ENCODE measurements at regions not wholly inside any gene's neighbourhood (a gene's known extent, or its start where the extent isn't known, plus 50 kb on each side); places are given as distances from the start of the nearest gene placed in this dataset.

- TF ChIP-seq FOXP2 (optimal IDR thresholded peaks at IDR 0.05; ENCODE audit: borderline replicate concordance, extremely low read depth, extremely low read length, insufficient read depth) (no peak), TAF1 (IDR thresholded peaks at IDR 0.05; ENCODE audit: borderline replicate concordance, insufficient read depth, low read length) (no peak), REST (IDR thresholded peaks at IDR 0.05; ENCODE audit: insufficient read depth in 1 of 2, low read depth in 2 of 2, low read length in 2 of 2) (no peak), SIN3A (IDR thresholded peaks at IDR 0.05; ENCODE audit: borderline replicate concordance, insufficient read depth, low read length) (no peak), POLR2AphosphoS5 (IDR thresholded peaks at IDR 0.05; ENCODE audit: low read depth, low read length) (no peak)
These were observed 75.6 kb upstream of the ZFP42 start for GRCh38 chr4:187919966-187920365.

- TF ChIP-seq REST (IDR thresholded peaks at IDR 0.05; ENCODE audit: insufficient read depth in 1 of 2, low read depth in 2 of 2, low read length in 2 of 2) (no peak), POLR2AphosphoS5 (IDR thresholded peaks at IDR 0.05; ENCODE audit: low read depth, low read length) (no peak)
These were observed 73.5 kb upstream of the ZFP42 start for GRCh38 chr4:187921946-187922623.

- no peak for TF ChIP-seq REST (IDR thresholded peaks at IDR 0.05; ENCODE audit: insufficient read depth in 1 of 2, low read depth in 2 of 2, low read length in 2 of 2)
- no peak for TF ChIP-seq SIN3A (IDR thresholded peaks at IDR 0.05; ENCODE audit: borderline replicate concordance, insufficient read depth, low read length)
- TF ChIP-seq POLR2AphosphoS5 (IDR thresholded peaks at IDR 0.05; ENCODE audit: low read depth, low read length): no peak
- no peak for TF ChIP-seq FOXP2 (optimal IDR thresholded peaks at IDR 0.05; ENCODE audit: borderline replicate concordance, extremely low read depth, extremely low read length, insufficient read depth)
- TF ChIP-seq TAF1 (IDR thresholded peaks at IDR 0.05; ENCODE audit: borderline replicate concordance, insufficient read depth, low read length): no peak
These were observed 66.5 kb upstream of the ZFP42 start for GRCh38 chr4:187929024-187929423.

GRCh38 chr4:187934766-187935165, 60.8 kb upstream of the ZFP42 start:
- TF ChIP-seq REST (IDR thresholded peaks at IDR 0.05; ENCODE audit: insufficient read depth in 1 of 2, low read depth in 2 of 2, low read length in 2 of 2): no peak
- TF ChIP-seq FOXP2 (optimal IDR thresholded peaks at IDR 0.05; ENCODE audit: borderline replicate concordance, extremely low read depth, extremely low read length, insufficient read depth): no peak
- TF ChIP-seq POLR2AphosphoS5 (IDR thresholded peaks at IDR 0.05; ENCODE audit: low read depth, low read length): no peak
- no peak for TF ChIP-seq TAF1 (IDR thresholded peaks at IDR 0.05; ENCODE audit: borderline replicate concordance, insufficient read depth, low read length)
- no peak for TF ChIP-seq SIN3A (IDR thresholded peaks at IDR 0.05; ENCODE audit: borderline replicate concordance, insufficient read depth, low read length)

- TF ChIP-seq REST (IDR thresholded peaks at IDR 0.05; ENCODE audit: insufficient read depth in 1 of 2, low read depth in 2 of 2, low read length in 2 of 2) (no peak), FOXP2 (optimal IDR thresholded peaks at IDR 0.05; ENCODE audit: borderline replicate concordance, extremely low read depth, extremely low read length, insufficient read depth) (no peak), TAF1 (IDR thresholded peaks at IDR 0.05; ENCODE audit: borderline replicate concordance, insufficient read depth, low read length) (no peak), SIN3A (IDR thresholded peaks at IDR 0.05; ENCODE audit: borderline replicate concordance, insufficient read depth, low read length) (no peak), POLR2AphosphoS5 (IDR thresholded peaks at IDR 0.05; ENCODE audit: low read depth, low read length) (no peak)
These were observed 58.0 kb upstream of the ZFP42 start for GRCh38 chr4:187937557-187937956.
